HCT116 (cell line): ENCODE measurements at regions not wholly inside any gene's neighbourhood (a gene's known extent, or its start where the extent isn't known, plus 50 kb on each side); places are given as distances from the start of the nearest gene placed in this dataset.

Experiments used
- ATAC-seq: fragments of 200-7000 bp; cut with Tn5 transposase; 2 replicates; pipeline ENCODE4 v1.9.1; 2020; ENCODE audit warnings: mild to moderate bottlenecking, moderate library complexity
- BruUV-seq: library from RNA; stranded (reverse); fragments of 400-500 nt; replicated peaks from 2 replicates; lab custom pipeline; 2021; lab: Mats Ljungman, UMichigan
- CTCF ChIA-PET: fragments of 300-600 bp; sonication (Branson Sonifier 250); formaldehyde crosslinking; loops from one replicate; lab custom pipeline; 2021; ENCODE audit warnings: antibody characterized with exemption; lab: Charles Lee
- POLR2A ChIA-PET: fragments of 300-600, 350-600 bp; sonication (Branson Sonifier 250); formaldehyde crosslinking; loops from one replicate; lab custom pipeline; 2021; ENCODE audit warnings: antibody characterized with exemption; lab: Charles Lee
- RAD21 ChIA-PET, 2 experiments: fragments of 300-600 bp; sonication (Branson Sonifier 250); formaldehyde crosslinking; loops; one replicate each; lab custom pipeline; 2023; ENCODE audit warnings: low total read pairs in 2 of 2; ENCODE audit not compliant: uncharacterized antibody in 2 of 2, unreplicated experiment in 2 of 2, low non-redundant PET in 1 of 2; lab: Charles Lee
- DNase-seq: peaks from one replicate; pipeline ENCODE4 v3.0.0-alpha.2; 2010; ENCODE audit warnings: low read depth, low spot score
- H2AFZ ChIP-seq: fragments of 200-600 bp; shearing (Covaris generic), sonication (generic); 2 replicates; pipeline ENCODE4 v1.6.1; 2017; ENCODE audit warnings: low read depth, mixed run types, mixed read lengths, antibody characterized with exemption, low read length; ENCODE audit not compliant: poor library complexity, severe bottlenecking
- H3K27ac ChIP-seq: 2 replicates; pipeline ENCODE4 v1.5.1; 2012; ENCODE audit warnings: low read depth, low read length
- H3K27me3 ChIP-seq: fragments of 200-600 bp; sonication (generic); 2 replicates; pipeline ENCODE4 v1.6.1; 2016; ENCODE audit warnings: mixed run types, low read length, mixed read lengths; ENCODE audit not compliant: insufficient read depth
- H3K36me3 ChIP-seq, 2 experiments: fragments of 200-500 bp in 1 of 2; fragments of 200-600 bp in 1 of 2; sonication (Bioruptor generic) in 1 of 2; sonication (generic) in 1 of 2; 2 replicates each; pipeline versions ENCODE4 v1.5.1 to v1.6.1; 2014 to 2016; ENCODE audit warnings: low read length in 2 of 2, inconsistent platforms in 1 of 2, mixed read lengths in 1 of 2, mixed run types in 1 of 2; ENCODE audit not compliant: insufficient read depth in 2 of 2, control insufficient read depth in 1 of 2
- H3K4me1 ChIP-seq, 2 experiments: fragments of 200-600 bp in 1 of 2; sonication (generic) in 1 of 2; 2 replicates each; pipeline versions ENCODE4 v1.5.1 to v1.6.1; 2012 to 2017; ENCODE audit warnings: low read length in 2 of 2, inconsistent platforms in 1 of 2, mild to moderate bottlenecking in 1 of 2, mixed read lengths in 1 of 2, mixed run types in 1 of 2, moderate library complexity in 1 of 2; ENCODE audit not compliant: insufficient read depth in 2 of 2, control insufficient read depth in 1 of 2
- H3K4me2 ChIP-seq: fragments of 200-600 bp; sonication (generic); 2 replicates; pipeline ENCODE4 v1.6.1; 2017; ENCODE audit warnings: mixed run types, low read length, mixed read lengths
- H3K4me3 ChIP-seq, 2 experiments: fragments of 200-600 bp in 1 of 2; sonication (generic) in 1 of 2; replicated peaks in 1 of 2; 2 replicates each; pipeline ENCODE4 v1.5.1; 2011 to 2016; ENCODE audit warnings: low read length in 2 of 2, control low read depth in 1 of 2, low read depth in 1 of 2, mild to moderate bottlenecking in 1 of 2, mixed read lengths in 1 of 2, mixed run types in 1 of 2
- H3K79me2 ChIP-seq: fragments of 200-600 bp; sonication (generic); 2 replicates; pipeline ENCODE4 v1.6.1; 2017; ENCODE audit warnings: mild to moderate bottlenecking, mixed run types, low read length, moderate library complexity, mixed read lengths; ENCODE audit not compliant: insufficient read depth
- H3K9ac ChIP-seq: fragments of 200-600 bp; sonication (generic); 2 replicates; pipeline ENCODE4 v1.6.1; 2016; ENCODE audit warnings: low read length, mixed read lengths
- H3K9me2 ChIP-seq: fragments of 200-600 bp; sonication (generic), shearing (Covaris generic); 2 replicates; pipeline ENCODE4 v1.6.1; 2017; ENCODE audit warnings: mixed run types, mild to moderate bottlenecking, moderate library complexity; ENCODE audit not compliant: insufficient read depth
- H3K9me3 ChIP-seq, 2 experiments: fragments of 200-500 bp in 1 of 2; fragments of 200-600 bp in 1 of 2; sonication (Bioruptor generic) in 1 of 2; sonication (generic) in 1 of 2; 2 replicates each; pipeline ENCODE4 v1.6.1; 2014 to 2017; ENCODE audit warnings: low read length in 2 of 2, mixed read lengths in 2 of 2, inconsistent platforms in 1 of 2, low read depth in 1 of 2, mild to moderate bottlenecking in 1 of 2, mixed run types in 1 of 2, moderate library complexity in 1 of 2; ENCODE audit not compliant: control insufficient read depth in 1 of 2, insufficient read depth in 1 of 2
- H4K20me1 ChIP-seq: fragments of 200-600 bp; sonication (generic), shearing (Covaris generic); 2 replicates; pipeline ENCODE4 v1.6.1; 2017; ENCODE audit warnings: mixed run types, mild to moderate bottlenecking, moderate library complexity; ENCODE audit not compliant: insufficient read depth
- ATF3 ChIP-seq: IDR thresholded peaks from 2 replicates; pipeline ENCODE4 v1.6.1; 2012
- CBX3 ChIP-seq: IDR thresholded peaks from 2 replicates; pipeline ENCODE4 v1.6.1; 2012; ENCODE audit warnings: low read depth
- CEBPB ChIP-seq: IDR thresholded peaks from 2 replicates; pipeline ENCODE4 v1.6.1; 2012; ENCODE audit warnings: low read depth
- CTCF ChIP-seq, 3 experiments: fragments of 200-600 bp in 1 of 3; sonication (generic) in 1 of 3; IDR thresholded peaks in 2 of 3; conservative IDR thresholded peaks in 1 of 3; 2 replicates each; pipeline ENCODE4 v1.5.1; 2012 to 2017; ENCODE audit warnings: low read depth in 2 of 3, low read length in 2 of 3, antibody characterized with exemption in 1 of 3, borderline replicate concordance in 1 of 3, control low read depth in 1 of 3, mild to moderate bottlenecking in 1 of 3, mixed read lengths in 1 of 3, mixed run types in 1 of 3, moderate library complexity in 1 of 3; ENCODE audit not compliant: insufficient read depth in 1 of 3
- EGR1 ChIP-seq: IDR thresholded peaks from 2 replicates; pipeline ENCODE4 v1.6.1; 2012; ENCODE audit warnings: low read depth
- ELF1 ChIP-seq: IDR thresholded peaks from 2 replicates; pipeline ENCODE4 v1.6.1; 2012; ENCODE audit warnings: low read depth, borderline replicate concordance
- FOSL1 ChIP-seq: IDR thresholded peaks from 2 replicates; pipeline ENCODE4 v1.6.1; 2012; ENCODE audit warnings: low read depth
- JUND ChIP-seq: IDR thresholded peaks from 2 replicates; pipeline ENCODE4 v1.6.1; 2012
- MAX ChIP-seq: IDR thresholded peaks from 2 replicates; pipeline ENCODE4 v1.6.1; 2012
- POLR2A ChIP-seq: IDR thresholded peaks from 2 replicates; pipeline ENCODE4 v1.7.0; 2011; ENCODE audit warnings: borderline replicate concordance; ENCODE audit not compliant: insufficient read depth, insufficient read length; ENCODE audit errors: extremely low read depth
- POLR2AphosphoS5 ChIP-seq: IDR thresholded peaks from 2 replicates; pipeline ENCODE4 v1.6.1; 2011; ENCODE audit warnings: mild to moderate bottlenecking, low read depth, low read length, moderate library complexity
- RAD21 ChIP-seq: IDR thresholded peaks from 2 replicates; pipeline ENCODE4 v1.6.1; 2012; ENCODE audit warnings: low read depth, mild to moderate bottlenecking
- SIN3A ChIP-seq: IDR thresholded peaks from 2 replicates; pipeline ENCODE4 v1.6.1; 2012; ENCODE audit warnings: low read depth
- SP1 ChIP-seq: IDR thresholded peaks from 2 replicates; pipeline ENCODE4 v1.6.1; 2012; ENCODE audit warnings: low read depth
- TCF7L2 ChIP-seq: IDR thresholded peaks from 2 replicates; pipeline ENCODE4 v1.7.0; 2011; ENCODE audit warnings: borderline replicate concordance, inconsistent platforms; ENCODE audit not compliant: insufficient read depth, insufficient read length; ENCODE audit errors: extremely low read depth
- YY1 ChIP-seq: IDR thresholded peaks from 2 replicates; pipeline ENCODE4 v1.6.1; 2011; ENCODE audit warnings: low read length, low read depth, moderate library complexity, mild to moderate bottlenecking; ENCODE audit not compliant: insufficient replicate concordance; ENCODE audit errors: extremely low read depth
- ZBTB33 ChIP-seq: IDR thresholded peaks from 2 replicates; pipeline ENCODE4 v1.6.1; 2011; ENCODE audit warnings: mild to moderate bottlenecking, low read length, moderate library complexity; ENCODE audit not compliant: insufficient replicate concordance; ENCODE audit errors: extremely low read depth
- ZNF274 ChIP-seq: fragments of 200-500 bp; sonication (Bioruptor generic); IDR thresholded peaks from 2 replicates; pipeline ENCODE4 v1.6.1; 2014; ENCODE audit warnings: mild to moderate bottlenecking, low read depth, low read length, inconsistent platforms
- intact Hi-C: fragments of 100-400 bp; cut with micrococcal nuclease; formaldehyde crosslinking; loops from 2 replicates; pipeline ENCODE4 v1.10.0; 2022

DNA sequence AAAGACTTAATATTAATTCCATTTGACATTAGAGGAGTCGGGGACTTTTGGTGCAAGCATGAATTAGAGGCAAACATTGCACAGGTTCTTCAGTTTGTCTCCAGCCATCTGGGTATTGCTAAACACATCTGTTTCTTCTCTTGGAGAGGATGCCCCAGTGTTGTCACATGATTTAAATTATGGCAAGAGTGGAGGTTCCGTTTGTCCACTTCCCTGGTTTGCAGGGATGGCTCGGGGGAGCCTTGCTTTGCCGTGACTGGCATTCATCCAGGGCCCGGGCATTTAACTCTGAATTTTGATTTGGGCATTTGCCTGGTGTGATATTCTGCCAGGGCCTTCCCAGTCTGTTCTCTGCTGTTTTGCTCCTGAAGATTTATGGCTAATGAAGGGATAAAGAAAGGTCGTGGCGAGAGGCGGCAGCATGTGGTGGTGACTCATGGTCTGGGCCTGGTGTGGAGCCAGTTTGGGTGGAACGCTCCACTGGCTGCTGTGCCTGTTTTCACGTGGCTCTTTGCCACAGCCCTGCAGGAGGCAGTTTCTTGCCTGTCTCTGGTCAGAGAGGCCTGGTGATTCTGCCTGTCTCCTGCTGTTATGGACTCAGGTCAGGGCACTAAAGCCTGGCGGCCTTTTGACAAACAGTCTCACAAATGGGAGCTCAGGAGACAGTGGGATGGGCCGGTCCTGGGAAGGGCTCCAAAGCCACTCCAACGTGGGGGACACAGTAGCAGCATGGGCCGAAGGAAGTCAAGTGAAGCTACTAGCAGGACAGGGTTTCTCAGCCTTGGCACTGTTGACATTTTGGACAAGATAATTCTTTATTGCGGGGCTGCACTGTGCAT, 99.4 kb upstream of the PGRMC2 start (continued):
- TF ChIP-seq SP1 (peak; percentile 80), POLR2A (no peak), CBX3 (peak; percentile 88), ZNF274 (no peak), FOSL1 (peak; percentile 83), CEBPB (peak; percentile 71)

GRCh38 chr4:128385683-128386304, 98.2 kb upstream of the PGRMC2 start:
- Histone ChIP-seq H2AFZ (no peak overlapping the region), H3K9me3 (no peaks in the 10 kb centered on the region), H4K20me1 (no peaks in the 10 kb centered on the region), H3K4me3 (no peak overlapping the region), H3K9ac (no peak overlapping the region), H3K4me1 (peaks cover 21 to 33% of the 10 kb centered on the region in 2 experiments), H3K27ac (no peak overlapping the region), H3K79me2 (no peaks in the 10 kb centered on the region), H3K27me3 (peaks cover 67% of the 10 kb centered on the region; the same call in 1 of the 2 replicates), H3K36me3 (no peaks in the 10 kb centered on the region), H3K9me2 (no peaks in the 10 kb centered on the region), H3K4me2 (peak overlapping the region; percentile 64; the same call in 1 of the 2 replicates)
- BruUV-seq = no TSS peak
- POLR2A ChIA-PET = no interaction called here
- ATAC-seq (no peak), DNase-seq (no peak)
- CTCF ChIA-PET = no interaction called here
- intact Hi-C loops = loop anchor here (10.0 kb wide), 1 partner anchor 179 kb away; no protein-coding TSS in a partner anchor
- TF ChIP-seq SIN3A (no peak), FOSL1 (no peak), EGR1 (no peak), MAX (no peak), YY1 (no peak), ELF1 (no peak), CBX3 (no peak), POLR2AphosphoS5 (no peak), JUND (no peak), TCF7L2 (no peak), RAD21 (peak; percentile 56), CEBPB (no peak), ZBTB33 (no peak), ATF3 (no peak), CTCF (IDR thresholded peaks at IDR 0.05 in 2 of 3, conservative IDR thresholded peaks at IDR 0.05 in 1 of 3; ENCODE audit: borderline replicate concordance in 1 of 3, insufficient read depth in 1 of 3, low read depth in 2 of 3, low read length in 2 of 3) (peak; percentile 18 to 41 (median 28); a peak in 4 of 6 replicates), SP1 (no peak)
- RAD21 ChIA-PET = no interaction called here
